ENCODE measurements at regions not wholly inside any gene's neighbourhood (a gene's known extent, or its start where the extent isn't known, plus 50 kb on each side); places are given as distances from the start of the nearest gene placed in this dataset.

DNA sequence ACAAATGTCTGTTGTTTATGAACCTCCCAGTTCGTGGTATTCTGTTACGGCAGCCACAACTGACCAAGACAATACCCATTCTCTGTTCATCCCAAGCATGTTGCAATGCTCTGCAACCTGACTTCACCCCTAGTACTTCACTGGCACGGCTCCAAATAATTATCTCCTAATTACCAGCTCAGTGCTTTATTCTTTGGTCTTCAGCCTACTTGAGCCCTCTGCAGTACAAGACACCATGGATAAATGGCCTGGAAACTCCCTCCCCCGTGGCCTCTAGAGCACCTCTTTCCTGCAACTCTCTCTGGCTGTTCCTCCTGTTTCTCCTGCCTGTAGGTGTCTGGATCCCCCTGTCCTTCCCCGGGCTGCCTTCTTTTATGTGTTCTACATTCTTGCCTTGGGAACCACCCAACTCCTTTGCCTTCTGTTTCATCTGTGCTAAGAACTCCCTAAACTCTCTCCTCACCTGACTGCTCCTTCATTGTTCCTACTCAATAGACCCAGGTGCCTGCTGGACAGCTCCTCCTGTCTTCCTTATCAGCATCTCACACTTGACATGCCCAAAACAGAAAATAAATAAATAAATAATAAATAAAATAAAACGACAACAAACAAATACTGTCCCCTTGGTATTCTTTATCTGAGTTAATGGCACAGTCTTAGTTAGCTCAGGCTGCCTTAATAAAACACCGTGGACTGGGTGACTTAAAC, 200.4 kb upstream of the IPO5 start:
- Histone ChIP-seq H3K9me3 (ENCODE audit: control extremely low read depth in 1 of 5, control insufficient read depth in 4 of 5, insufficient read depth in 2 of 5, low read depth in 1 of 5, low read length in 4 of 5) (peaks cover 0 to 2% (median 0%) of the 10 kb centered on the region in 5 experiments), H3K36me3 (ENCODE audit: control insufficient read depth in 4 of 4, insufficient read depth in 4 of 4, low read length in 3 of 4) (no peaks in the 10 kb centered on the region), H3K4me3 (ENCODE audit: control insufficient read depth in 1 of 7, extremely low read depth in 1 of 7, insufficient read depth in 4 of 7, low read depth in 2 of 7, low read length in 6 of 7) (no peak overlapping the region), H3K27ac (ENCODE audit: insufficient read depth in 1 of 2, low read depth in 1 of 2, low read length in 2 of 2, poor library complexity in 1 of 2, severe bottlenecking in 2 of 2) (no peak overlapping the region), H3K27me3 (replicated peaks in 2 of 5; ENCODE audit: control insufficient read depth in 4 of 5, insufficient read depth in 5 of 5, low read length in 4 of 5) (no peaks in the 10 kb centered on the region), H3K4me1 (ENCODE audit: control extremely low read depth in 1 of 4, control insufficient read depth in 4 of 4, insufficient read depth in 4 of 4, low read length in 3 of 4) (no peaks in the 10 kb centered on the region)
- no peak for DNase-seq
- ChIA-PET CTCF (no interaction called here), POLR2A (no interaction called here)
- WGBS (ENCODE audit: insufficient coverage): 73% methylated on average over 6 of the region's 7 CpGs

DNA sequence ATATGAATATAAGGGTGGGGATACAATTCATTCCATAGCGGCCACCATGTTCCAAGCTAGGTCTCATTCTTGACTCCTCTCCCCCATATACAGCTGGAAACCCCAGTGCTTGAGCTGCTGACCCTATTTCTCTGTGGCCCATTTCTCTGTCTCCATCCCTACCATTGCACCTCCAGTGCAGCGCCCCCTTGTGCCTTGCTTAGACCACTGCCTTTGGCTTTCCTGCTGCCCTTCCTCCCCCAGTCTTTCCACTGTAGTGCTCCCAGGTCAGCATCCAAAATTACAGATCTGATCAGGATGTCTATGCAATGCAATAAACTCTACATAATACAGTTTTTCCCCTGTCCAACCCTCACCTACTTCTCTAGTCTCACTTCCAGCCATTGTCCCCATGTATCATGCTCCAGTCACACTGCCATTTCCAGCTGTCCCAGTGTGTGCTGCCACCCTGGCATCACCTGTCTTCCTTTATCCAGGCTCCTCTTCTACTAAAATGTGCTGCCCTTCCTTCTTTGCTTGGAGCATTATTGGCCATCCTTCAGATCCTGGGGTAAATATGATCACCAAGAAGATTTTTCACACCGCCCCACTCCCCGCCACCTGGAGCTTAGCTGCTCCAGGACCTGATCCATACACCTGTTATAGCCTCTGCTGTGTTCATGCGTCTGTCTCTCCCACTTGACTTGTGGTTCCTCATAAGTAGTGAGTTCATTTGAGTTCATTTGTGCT, 199.4 kb upstream of the IPO5 start:
- Histone ChIP-seq H3K36me3 (ENCODE audit: control insufficient read depth in 4 of 4, insufficient read depth in 4 of 4, low read length in 3 of 4) (no peaks in the 10 kb centered on the region), H3K4me3 (ENCODE audit: control insufficient read depth in 1 of 7, extremely low read depth in 1 of 7, insufficient read depth in 4 of 7, low read depth in 2 of 7, low read length in 6 of 7) (no peak overlapping the region), H3K9me3 (ENCODE audit: control extremely low read depth in 1 of 5, control insufficient read depth in 4 of 5, insufficient read depth in 2 of 5, low read depth in 1 of 5, low read length in 4 of 5) (peaks cover 0 to 2% (median 0%) of the 10 kb centered on the region in 5 experiments), H3K27me3 (replicated peaks in 2 of 5; ENCODE audit: control insufficient read depth in 4 of 5, insufficient read depth in 5 of 5, low read length in 4 of 5) (no peaks in the 10 kb centered on the region), H3K4me1 (ENCODE audit: control extremely low read depth in 1 of 4, control insufficient read depth in 4 of 4, insufficient read depth in 4 of 4, low read length in 3 of 4) (no peaks in the 10 kb centered on the region), H3K27ac (ENCODE audit: insufficient read depth in 1 of 2, low read depth in 1 of 2, low read length in 2 of 2, poor library complexity in 1 of 2, severe bottlenecking in 2 of 2) (no peak overlapping the region)
- POLR2A ChIA-PET: no interaction called here
- WGBS (ENCODE audit: insufficient coverage): 55% methylated on average over 3 of the region's 5 CpGs
- CTCF ChIA-PET: no interaction called here
- DNase-seq: no peak

GRCh38 chr13:97757807-97758206, 195.7 kb upstream of the IPO5 start:
- no peak overlapping the region for H3K4me3 ChIP-seq (ENCODE audit: control insufficient read depth in 1 of 7, extremely low read depth in 1 of 7, insufficient read depth in 4 of 7, low read depth in 2 of 7, low read length in 6 of 7)
- no peaks in the 10 kb centered on the region for H3K4me1 ChIP-seq (ENCODE audit: control extremely low read depth in 1 of 4, control insufficient read depth in 4 of 4, insufficient read depth in 4 of 4, low read length in 3 of 4)
- 80% methylated on average over 3 of the region's 4 CpGs for WGBS (ENCODE audit: insufficient coverage)
- H3K27ac ChIP-seq (ENCODE audit: insufficient read depth in 1 of 2, low read depth in 1 of 2, low read length in 2 of 2, poor library complexity in 1 of 2, severe bottlenecking in 2 of 2): no peak overlapping the region
- POLR2A ChIA-PET: no interaction called here
- no peaks in the 10 kb centered on the region for H3K36me3 ChIP-seq (ENCODE audit: control insufficient read depth in 4 of 4, insufficient read depth in 4 of 4, low read length in 3 of 4)
- DNase-seq: no peak
- no peaks in the 10 kb centered on the region for H3K27me3 ChIP-seq (replicated peaks in 2 of 5; ENCODE audit: control insufficient read depth in 4 of 5, insufficient read depth in 5 of 5, low read length in 4 of 5)
- no peaks in the 10 kb centered on the region for H3K9me3 ChIP-seq (ENCODE audit: control extremely low read depth in 1 of 5, control insufficient read depth in 4 of 5, insufficient read depth in 2 of 5, low read depth in 1 of 5, low read length in 4 of 5)
- CTCF ChIA-PET: no interaction called here

DNA sequence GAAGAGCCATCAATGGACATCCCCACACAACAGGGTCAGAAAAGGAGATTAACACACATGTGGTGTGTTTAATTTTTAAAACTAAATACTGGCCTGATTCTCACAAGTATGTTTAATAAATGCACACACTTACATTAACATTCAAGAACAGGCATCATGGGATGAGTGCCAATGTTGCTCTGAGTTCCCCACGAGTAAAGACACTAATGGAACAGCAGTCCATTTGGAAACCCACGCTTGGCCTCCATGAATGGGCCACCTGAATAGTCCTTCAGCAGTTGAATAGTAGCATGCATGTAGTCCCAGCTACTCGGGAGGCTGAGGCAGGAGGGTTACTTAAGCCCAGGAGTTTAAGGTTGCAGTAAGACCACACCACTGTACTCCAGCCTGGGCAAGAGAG, 195.2 kb upstream of the IPO5 start:
- H3K27ac ChIP-seq (ENCODE audit: insufficient read depth in 1 of 2, low read depth in 1 of 2, low read length in 2 of 2, poor library complexity in 1 of 2, severe bottlenecking in 2 of 2): no peak overlapping the region
- CTCF ChIA-PET: interaction anchor here (1.5 kb wide), 1 partner anchor 41 kb away, joined by 4 read pairs; no protein-coding TSS in a partner anchor

DNA sequence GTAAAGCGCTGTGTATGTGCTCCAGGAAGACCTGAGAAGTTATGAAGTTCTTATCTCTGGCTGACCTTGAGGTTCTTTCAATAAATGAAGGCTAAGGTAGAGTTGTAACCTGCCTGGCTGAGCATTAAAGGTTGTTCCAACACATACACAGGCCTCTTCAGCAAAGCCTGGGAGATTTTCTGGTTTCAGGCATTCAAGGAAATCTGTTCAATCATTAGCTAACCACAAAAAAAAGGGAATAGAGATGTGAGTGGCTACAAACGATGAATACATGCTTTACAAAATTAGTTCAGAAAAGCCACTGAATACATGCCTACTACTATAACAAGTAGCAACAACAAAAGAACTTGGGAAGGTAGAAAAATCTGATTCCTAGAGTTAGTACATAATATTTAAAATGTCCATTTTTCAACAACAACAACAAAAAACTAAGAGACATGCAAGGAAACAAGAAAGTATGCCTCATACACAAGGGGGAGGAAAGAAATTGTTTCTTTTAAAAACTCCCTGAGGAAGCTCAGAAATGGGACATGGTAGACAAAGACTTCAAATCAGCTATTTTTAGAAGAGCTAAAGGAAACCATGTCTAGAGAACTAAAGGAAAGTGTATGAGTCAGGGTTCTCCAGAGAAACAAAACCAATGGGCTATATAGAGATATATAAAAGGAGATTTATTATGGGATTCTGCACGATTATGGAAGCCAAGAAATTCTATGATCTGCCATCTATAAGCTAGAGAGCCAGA, 191.5 kb upstream of the IPO5 start:
- Histone ChIP-seq H3K36me3 (ENCODE audit: control insufficient read depth in 4 of 4, insufficient read depth in 4 of 4, low read length in 3 of 4) (no peaks in the 10 kb centered on the region), H3K27me3 (replicated peaks in 2 of 5; ENCODE audit: control insufficient read depth in 4 of 5, insufficient read depth in 5 of 5, low read length in 4 of 5) (no peaks in the 10 kb centered on the region), H3K4me3 (ENCODE audit: control insufficient read depth in 1 of 7, extremely low read depth in 1 of 7, insufficient read depth in 4 of 7, low read depth in 2 of 7, low read length in 6 of 7) (no peak overlapping the region), H3K9me3 (ENCODE audit: control extremely low read depth in 1 of 5, control insufficient read depth in 4 of 5, insufficient read depth in 2 of 5, low read depth in 1 of 5, low read length in 4 of 5) (no peaks in the 10 kb centered on the region), H3K27ac (ENCODE audit: insufficient read depth in 1 of 2, low read depth in 1 of 2, low read length in 2 of 2, poor library complexity in 1 of 2, severe bottlenecking in 2 of 2) (no peak overlapping the region), H3K4me1 (ENCODE audit: control extremely low read depth in 1 of 4, control insufficient read depth in 4 of 4, insufficient read depth in 4 of 4, low read length in 3 of 4) (no peaks in the 10 kb centered on the region)
- 57% methylated on average over 2 of the region's 3 CpGs for WGBS (ENCODE audit: insufficient coverage)
- POLR2A ChIA-PET: no interaction called here
- CTCF ChIA-PET: no interaction called here
- no peak for DNase-seq

More for the DNA sequence above, 195.2 kb upstream of the IPO5 start:
- Histone ChIP-seq H3K4me1 (ENCODE audit: control extremely low read depth in 1 of 4, control insufficient read depth in 4 of 4, insufficient read depth in 4 of 4, low read length in 3 of 4) (no peaks in the 10 kb centered on the region), H3K4me3 (ENCODE audit: control insufficient read depth in 1 of 7, extremely low read depth in 1 of 7, insufficient read depth in 4 of 7, low read depth in 2 of 7, low read length in 6 of 7) (no peak overlapping the region), H3K36me3 (ENCODE audit: control insufficient read depth in 4 of 4, insufficient read depth in 4 of 4, low read length in 3 of 4) (no peaks in the 10 kb centered on the region), H3K27me3 (replicated peaks in 2 of 5; ENCODE audit: control insufficient read depth in 4 of 5, insufficient read depth in 5 of 5, low read length in 4 of 5) (no peaks in the 10 kb centered on the region), H3K9me3 (ENCODE audit: control extremely low read depth in 1 of 5, control insufficient read depth in 4 of 5, insufficient read depth in 2 of 5, low read depth in 1 of 5, low read length in 4 of 5) (no peaks in the 10 kb centered on the region)
- no peak for DNase-seq
- POLR2A ChIA-PET: no interaction called here
- 62% methylated on average over 3 of the region's 3 CpGs for WGBS (ENCODE audit: insufficient coverage)

DNA sequence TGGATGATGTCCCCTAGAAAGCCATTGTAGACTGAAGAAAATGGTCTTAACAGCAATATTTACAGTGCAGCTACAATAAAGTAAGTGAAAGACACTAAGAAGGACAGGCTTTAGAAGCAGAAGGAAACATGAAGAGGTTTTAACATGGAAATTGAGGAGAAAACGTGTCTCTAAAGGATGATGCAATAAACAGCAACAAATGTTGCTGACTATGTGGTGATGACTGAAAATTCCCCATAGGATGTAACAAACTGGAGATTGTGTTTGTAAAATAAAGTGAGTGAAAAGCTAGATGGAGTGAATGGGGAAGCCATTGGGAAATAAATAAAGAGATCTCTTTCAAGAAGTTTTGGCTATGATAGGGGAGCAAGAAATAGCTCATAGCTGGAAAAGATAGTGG, 186.7 kb upstream of the IPO5 start:
- 80% methylated on average over 1 of the region's 1 CpG for WGBS (ENCODE audit: insufficient coverage)
- Histone ChIP-seq H3K27me3 (replicated peaks in 2 of 5; ENCODE audit: control insufficient read depth in 4 of 5, insufficient read depth in 5 of 5, low read length in 4 of 5) (no peaks in the 10 kb centered on the region), H3K27ac (ENCODE audit: insufficient read depth in 1 of 2, low read depth in 1 of 2, low read length in 2 of 2, poor library complexity in 1 of 2, severe bottlenecking in 2 of 2) (no peak overlapping the region), H3K4me3 (ENCODE audit: control insufficient read depth in 1 of 7, extremely low read depth in 1 of 7, insufficient read depth in 4 of 7, low read depth in 2 of 7, low read length in 6 of 7) (no peak overlapping the region), H3K36me3 (ENCODE audit: control insufficient read depth in 4 of 4, insufficient read depth in 4 of 4, low read length in 3 of 4) (no peaks in the 10 kb centered on the region), H3K4me1 (ENCODE audit: control extremely low read depth in 1 of 4, control insufficient read depth in 4 of 4, insufficient read depth in 4 of 4, low read length in 3 of 4) (no peaks in the 10 kb centered on the region), H3K9me3 (ENCODE audit: control extremely low read depth in 1 of 5, control insufficient read depth in 4 of 5, insufficient read depth in 2 of 5, low read depth in 1 of 5, low read length in 4 of 5) (no peaks in the 10 kb centered on the region)
- DNase-seq: no peak
- ChIA-PET CTCF (no interaction called here), POLR2A (no interaction called here)

- ChIA-PET POLR2A (no interaction called here), CTCF (no interaction called here)
- no peaks in the 10 kb centered on the region for H3K36me3 ChIP-seq (ENCODE audit: control insufficient read depth in 4 of 4, insufficient read depth in 4 of 4, low read length in 3 of 4)
- no peak overlapping the region for H3K4me3 ChIP-seq (ENCODE audit: control insufficient read depth in 1 of 7, extremely low read depth in 1 of 7, insufficient read depth in 4 of 7, low read depth in 2 of 7, low read length in 6 of 7)
- WGBS (ENCODE audit: insufficient coverage): 80% methylated on average over 2 of the region's 3 CpGs
- H3K27me3 ChIP-seq (replicated peaks in 2 of 5; ENCODE audit: control insufficient read depth in 4 of 5, insufficient read depth in 5 of 5, low read length in 4 of 5): no peaks in the 10 kb centered on the region
- no peaks in the 10 kb centered on the region for H3K4me1 ChIP-seq (ENCODE audit: control extremely low read depth in 1 of 4, control insufficient read depth in 4 of 4, insufficient read depth in 4 of 4, low read length in 3 of 4)
- no peaks in the 10 kb centered on the region for H3K9me3 ChIP-seq (ENCODE audit: control extremely low read depth in 1 of 5, control insufficient read depth in 4 of 5, insufficient read depth in 2 of 5, low read depth in 1 of 5, low read length in 4 of 5)
- H3K27ac ChIP-seq (ENCODE audit: insufficient read depth in 1 of 2, low read depth in 1 of 2, low read length in 2 of 2, poor library complexity in 1 of 2, severe bottlenecking in 2 of 2): no peak overlapping the region
- no peak for DNase-seq
These were observed 185.3 kb upstream of the IPO5 start for GRCh38 chr13:97768134-97768533.

All from common myeloid progenitor, CD34-positive (primary cell).